NT2/D1 (cell line): ENCODE measurements at regions not wholly inside any gene's neighbourhood (a gene's known extent, or its start where the extent isn't known, plus 50 kb on each side); places are given as distances from the start of the nearest gene placed in this dataset.
"Not testable (repeated sequence)": the region's sequence is repeated elsewhere in the genome, so short reads cannot be mapped to it uniquely, and the experiment has no call there.

Experiments
- DNase-seq: peaks from one replicate; pipeline ENCODE4 v3.0.0-alpha.2; 2011; ENCODE audit warnings: low read depth, low spot score
- H3K27me3 ChIP-seq: 2 replicates; pipeline ENCODE4 v1.6.0; 2011; ENCODE audit warnings: mild to moderate bottlenecking; ENCODE audit not compliant: insufficient read length, insufficient read depth
- H3K36me3 ChIP-seq: 2 replicates; pipeline ENCODE4 v1.6.1; 2011; ENCODE audit warnings: mild to moderate bottlenecking, low read length, mixed read lengths; ENCODE audit not compliant: insufficient read depth, insufficient read length
- H3K4me1 ChIP-seq: 2 replicates; pipeline ENCODE4 v1.5.1; 2011; ENCODE audit not compliant: insufficient read depth, insufficient read length
- H3K4me3 ChIP-seq: 2 replicates; pipeline ENCODE4 v1.5.1; 2011; ENCODE audit warnings: low read depth; ENCODE audit not compliant: insufficient read length
- H3K9ac ChIP-seq: 2 replicates; pipeline ENCODE4 v1.6.0; 2011; ENCODE audit warnings: low read depth; ENCODE audit not compliant: insufficient read length
- H3K9me3 ChIP-seq: 2 replicates; pipeline ENCODE4 v1.5.1; 2011; ENCODE audit warnings: mild to moderate bottlenecking, low read length; ENCODE audit not compliant: insufficient read depth
- SUZ12 ChIP-seq: IDR thresholded peaks from 2 replicates; pipeline ENCODE4 v1.6.1; 2011; ENCODE audit not compliant: insufficient read length, insufficient read depth; ENCODE audit errors: extremely low read depth
- YY1 ChIP-seq: IDR thresholded peaks from 2 replicates; pipeline ENCODE4 v1.6.1; 2011; ENCODE audit not compliant: insufficient read length, insufficient read depth
- ZNF274 ChIP-seq: IDR thresholded peaks from 2 replicates; pipeline ENCODE4 v1.6.1; 2011; ENCODE audit warnings: mild to moderate bottlenecking, low read depth, low read length

- H3K4me3 ChIP-seq = no peak overlapping the region
- no peaks in the 10 kb centered on the region for H3K36me3 ChIP-seq
- no peaks in the 10 kb centered on the region for H3K9me3 ChIP-seq
- H3K9ac ChIP-seq = no peak overlapping the region
- no peak for TF ChIP-seq SUZ12
- no peak for TF ChIP-seq ZNF274
- TF ChIP-seq YY1 = no peak
- no peaks in the 10 kb centered on the region for H3K4me1 ChIP-seq
- no peaks in the 10 kb centered on the region for H3K27me3 ChIP-seq
- no peak for DNase-seq
Measured at GRCh38 chr6:137284811-137285110, 65.6 kb upstream of the IFNGR1 start.

- H3K4me1 ChIP-seq = no peaks in the 10 kb centered on the region
- DNase-seq = no peak
- no peak for TF ChIP-seq ZNF274
- no peak for TF ChIP-seq SUZ12
- TF ChIP-seq YY1 = no peak
- no peak overlapping the region for H3K9ac ChIP-seq
- H3K27me3 ChIP-seq = no peaks in the 10 kb centered on the region
- H3K4me3 ChIP-seq = no peak overlapping the region
- H3K9me3 ChIP-seq = no peaks in the 10 kb centered on the region
- H3K36me3 ChIP-seq = no peaks in the 10 kb centered on the region
Measured at GRCh38 chr6:137283940-137284810, 65.0 kb upstream of the IFNGR1 start.

GRCh38 chr6:137283080-137283479 is 63.9 kb upstream of the IFNGR1 start:
- no peaks in the 10 kb centered on the region for H3K27me3 ChIP-seq
- H3K9ac ChIP-seq = no peak overlapping the region
- no peak for TF ChIP-seq YY1
- no peak for TF ChIP-seq SUZ12
- TF ChIP-seq ZNF274 = no peak
- no peak for DNase-seq
- H3K9me3 ChIP-seq = no peaks in the 10 kb centered on the region
- H3K4me3 ChIP-seq = no peak overlapping the region
- no peaks in the 10 kb centered on the region for H3K36me3 ChIP-seq
- H3K4me1 ChIP-seq = no peaks in the 10 kb centered on the region

- H3K27me3 ChIP-seq = no peaks in the 10 kb centered on the region
- H3K4me1 ChIP-seq = no peaks in the 10 kb centered on the region
- DNase-seq = no peak
- no peaks in the 10 kb centered on the region for H3K36me3 ChIP-seq
- H3K9ac ChIP-seq = no peak overlapping the region
- H3K9me3 ChIP-seq = no peaks in the 10 kb centered on the region
- TF ChIP-seq YY1 = no peak
- no peak for TF ChIP-seq ZNF274
- TF ChIP-seq SUZ12 = no peak
- H3K4me3 ChIP-seq = no peak overlapping the region
Measured at GRCh38 chr6:137282254-137282653, 63.1 kb upstream of the IFNGR1 start.

- not testable (repeated sequence) for H3K4me1 ChIP-seq, H3K36me3 ChIP-seq, H3K27me3 ChIP-seq, H3K9ac ChIP-seq, H3K4me3 ChIP-seq, DNase-seq, H3K9me3 ChIP-seq
Measured at GRCh38 chr6:137279279-137279678, 60.1 kb upstream of the IFNGR1 start.

- Histone ChIP-seq H3K27me3 (no peaks in the 10 kb centered on the region), H3K9me3 (no peaks in the 10 kb centered on the region), H3K36me3 (no peaks in the 10 kb centered on the region), H3K4me3 (no peak overlapping the region), H3K4me1 (no peaks in the 10 kb centered on the region), H3K9ac (no peak overlapping the region)
- peak; percentile 33 for DNase-seq
- TF ChIP-seq YY1 (no peak), ZNF274 (no peak), SUZ12 (no peak)
Measured at GRCh38 chr6:137277971-137278637, 58.9 kb upstream of the IFNGR1 start.

- Histone ChIP-seq H3K36me3 (no peaks in the 10 kb centered on the region), H3K9me3 (no peaks in the 10 kb centered on the region), H3K27me3 (no peaks in the 10 kb centered on the region), H3K4me1 (no peaks in the 10 kb centered on the region), H3K4me3 (no peak overlapping the region), H3K9ac (no peak overlapping the region)
- no peak for TF ChIP-seq ZNF274
- no peak for TF ChIP-seq YY1
- no peak for TF ChIP-seq SUZ12
- no peak for DNase-seq
Measured at GRCh38 chr6:137272403-137272802, 53.2 kb upstream of the IFNGR1 start.
